Endothelial cell of umbilical vein (primary cell): ENCODE measurements at regions not wholly inside any gene's neighbourhood (a gene's known extent, or its start where the extent isn't known, plus 50 kb on each side); places are given as distances from the start of the nearest gene placed in this dataset.

Source experiments
- CTCF ChIP-seq, 2 donors: IDR thresholded peaks; 1 replicate in 1 of 2; 2 replicates in 1 of 2; pipeline ENCODE4 v1.5.1; 2011; ENCODE audit warnings: low read length in 2 of 2, mild to moderate bottlenecking in 2 of 2, moderate library complexity in 2 of 2, control low read depth in 1 of 2, inconsistent platforms in 1 of 2, low read depth in 1 of 2; ENCODE audit not compliant: insufficient read depth in 1 of 2; ENCODE audit errors: extremely low read depth in 1 of 2
- GATA2 ChIP-seq: IDR thresholded peaks from 2 replicates; pipeline ENCODE4 v1.7.0; 2011; ENCODE audit warnings: low read depth, mild to moderate bottlenecking, moderate library complexity, mixed read lengths, low read length; ENCODE audit not compliant: insufficient read length, insufficient read depth
- MYC ChIP-seq: IDR thresholded peaks from one replicate; pipeline ENCODE4 v1.6.1; 2011; ENCODE audit warnings: mild to moderate bottlenecking, low read depth, low read length
- POLR2A ChIP-seq: IDR thresholded peaks from 2 replicates; pipeline ENCODE4 v1.6.1; 2012; ENCODE audit warnings: low read depth, mild to moderate bottlenecking, control low read depth, low read length
- POLR2AphosphoS5 ChIP-seq: IDR thresholded peaks from 2 replicates; pipeline ENCODE4 v1.6.1; 2012; ENCODE audit warnings: low read depth, mild to moderate bottlenecking, control low read depth, low read length, moderate library complexity; ENCODE audit not compliant: insufficient read depth
- TF ChIP-seq, protein P1 (sequence below): IDR thresholded peaks from 2 replicates; pipeline ENCODE4 v1.6.1; 2011; ENCODE audit not compliant: insufficient read depth, insufficient read length

DNA sequence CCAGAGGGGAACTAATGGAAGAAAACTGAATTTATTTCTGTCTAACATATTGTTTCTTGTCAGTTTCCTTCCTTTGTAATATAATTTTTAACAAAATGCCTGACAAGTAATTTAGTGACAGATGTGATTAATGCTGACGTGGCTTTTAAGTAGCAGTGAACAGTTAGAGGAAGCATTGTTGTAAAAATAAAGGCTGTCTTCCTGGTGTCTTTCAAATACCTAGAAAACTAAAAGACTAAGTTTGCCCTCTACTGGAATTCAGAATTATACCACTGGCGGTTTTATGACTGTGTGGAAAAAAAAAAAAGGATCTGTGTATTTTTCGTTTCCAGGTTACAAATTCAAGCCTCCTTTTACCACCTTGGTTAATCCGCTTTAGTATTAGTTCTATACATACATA is 217.1 kb upstream of the DPP6 start:
- TF ChIP-seq CTCF (IDR thresholded peaks at IDR 0.05; ENCODE audit: extremely low read depth in 1 of 2, insufficient read depth in 1 of 2, low read depth in 1 of 2, low read length in 2 of 2) = no peak
- TF ChIP-seq, protein P1, sequence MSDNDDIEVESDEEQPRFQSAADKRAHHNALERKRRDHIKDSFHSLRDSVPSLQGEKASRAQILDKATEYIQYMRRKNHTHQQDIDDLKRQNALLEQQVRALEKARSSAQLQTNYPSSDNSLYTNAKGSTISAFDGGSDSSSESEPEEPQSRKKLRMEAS = no peak
- no peak for TF ChIP-seq POLR2AphosphoS5
- no peak for TF ChIP-seq POLR2A
- TF ChIP-seq GATA2 = no peak
- TF ChIP-seq MYC = no peak
